K562 (cell line): ENCODE measurements at regions not wholly inside any gene's neighbourhood (a gene's known extent, or its start where the extent isn't known, plus 50 kb on each side); places are given as distances from the start of the nearest gene placed in this dataset.

Experiments
- ATAC-seq: fragments of 200-7000 bp; cut with Tn5 transposase; 3 replicates; pipeline ENCODE4 v1.9.1; 2020; ENCODE audit warnings: moderate library complexity
- BruUV-seq: library from RNA; stranded (reverse); fragments of 400-500 nt; replicated peaks from 2 replicates; lab custom pipeline; 2021; lab: Mats Ljungman, UMichigan
- CTCF ChIA-PET: fragments of 300-600 bp; formaldehyde crosslinking; extraction: SDS; loops from one replicate; lab custom pipeline; 2021; ENCODE audit warnings: low intra/inter-chr PET ratio; lab: Yijun Ruan, JAX
- POLR2A ChIA-PET: fragments of 300-600, 350-650 bp; sonication (Branson Sonifier 250); formaldehyde crosslinking; extraction: SDS; loops from one replicate; lab custom pipeline; 2021; ENCODE audit warnings: antibody characterized with exemption, inconsistent platforms; lab: Yijun Ruan, JAX
- DNase-seq, 4 experiments: peaks; one replicate each; pipeline versions ENCODE4 v3.0.0 to v3.0.0-alpha.2; 2011 to 2018; ENCODE audit warnings: low spot score in 3 of 4, mixed read lengths in 3 of 4; ENCODE audit errors: extremely low read depth in 1 of 4
- FAIRE-seq: peaks from 2 replicates; lab custom pipeline; 2011; peaks lifted over from hg19 to GRCh38; lab: Jason Lieb, UNC
- H2AFZ ChIP-seq: 2 replicates; pipeline ENCODE4 v1.6.0; 2011; ENCODE audit warnings: low read depth, low read length, control low read depth, inconsistent platforms
- H3K27ac ChIP-seq: fragments of 200-600 bp; 3 replicates; pipeline ENCODE4 v1.8.0; 2011; ENCODE audit warnings: low read depth, mild to moderate bottlenecking, control low read depth, inconsistent platforms, low read length, moderate library complexity, mixed read lengths; ENCODE audit errors: extremely low read depth
- H3K27me3 ChIP-seq, 2 experiments: fragments of 300-600 bp in 1 of 2; 2 replicates in 1 of 2; 3 replicates in 1 of 2; pipeline versions ENCODE4 v1.6.0 to v1.8.0; 2011; ENCODE audit warnings: inconsistent platforms in 2 of 2, low read length in 2 of 2, mild to moderate bottlenecking in 1 of 2, mixed read lengths in 1 of 2, moderate library complexity in 1 of 2; ENCODE audit not compliant: control insufficient read depth in 2 of 2, insufficient read depth in 2 of 2
- H3K36me3 ChIP-seq: fragments of 300-600 bp; 3 replicates; pipeline ENCODE4 v1.8.0; 2011; ENCODE audit warnings: mild to moderate bottlenecking, low read length, inconsistent platforms; ENCODE audit not compliant: control insufficient read depth, insufficient read depth
- H3K4me1 ChIP-seq, 2 experiments: fragments of 200-600 bp in 1 of 2; replicated peaks in 1 of 2; 2 replicates in 1 of 2; 3 replicates in 1 of 2; pipeline versions ENCODE4 v1.5.1 to v1.8.0; 2011; ENCODE audit warnings: inconsistent platforms in 2 of 2, low read length in 2 of 2, mild to moderate bottlenecking in 1 of 2, mixed read lengths in 1 of 2, moderate library complexity in 1 of 2; ENCODE audit not compliant: control insufficient read depth in 2 of 2, insufficient read depth in 2 of 2
- H3K4me2 ChIP-seq: 2 replicates; pipeline ENCODE4 v1.6.1; 2011; ENCODE audit warnings: low read length, control low read depth, inconsistent platforms, mixed read lengths; ENCODE audit not compliant: insufficient read depth
- H3K4me3 ChIP-seq: fragments of 200-600 bp; sonication (generic), shearing (Covaris generic); 2 replicates; pipeline ENCODE4 v1.5.1; 2016; ENCODE audit warnings: control low read depth, inconsistent platforms
- H3K79me2 ChIP-seq: fragments of 200-600 bp; 3 replicates; pipeline ENCODE4 v1.8.0; 2011; ENCODE audit warnings: low read length, inconsistent platforms; ENCODE audit not compliant: control insufficient read depth, insufficient read depth
- H3K9ac ChIP-seq, 2 experiments: 2 replicates each; pipeline versions ENCODE4 v1.6.0 to v1.6.1; 2011; ENCODE audit warnings: low read depth in 2 of 2, low read length in 2 of 2, control low read depth in 1 of 2, inconsistent platforms in 1 of 2, mild to moderate bottlenecking in 1 of 2, mixed read lengths in 1 of 2; ENCODE audit not compliant: insufficient read depth in 1 of 2
- H3K9me1 ChIP-seq: one replicate; pipeline ENCODE4 v1.6.0; 2011; ENCODE audit warnings: inconsistent platforms, mild to moderate bottlenecking, low read length, moderate library complexity; ENCODE audit not compliant: control insufficient read depth, insufficient read depth
- H3K9me3 ChIP-seq: replicated peaks from 2 replicates; pipeline ENCODE4 v1.5.1; 2011; ENCODE audit warnings: low read depth, low read length, inconsistent platforms; ENCODE audit not compliant: control insufficient read depth, insufficient read depth
- H4K20me1 ChIP-seq: replicated peaks from 2 replicates; pipeline ENCODE4 v1.6.1; 2011; ENCODE audit warnings: low read length, inconsistent platforms, mixed read lengths; ENCODE audit not compliant: control insufficient read depth, insufficient read depth
- CC2D1A ChIP-seq: fragments of 450-650 bp; IDR thresholded peaks from 2 replicates; pipeline ENCODE4 v1.6.1; 2017; ENCODE audit warnings: mild to moderate bottlenecking
- E2F3 ChIP-seq: fragments of 250-450 bp; sonication (Bioruptor Pico); IDR thresholded peaks from 2 replicates; pipeline ENCODE4 v1.4.0; 2020; ENCODE audit warnings: mild to moderate bottlenecking
- ETV1 ChIP-seq: fragments of 450-650 bp; conservative IDR thresholded peaks from 2 replicates; pipeline ENCODE4 v1.6.1; 2016; ENCODE audit warnings: missing genetic modification characterization, control low read depth, low read depth, missing compliant biosample characterization
- LCOR ChIP-seq: sonication (generic); formaldehyde crosslinking; IDR thresholded peaks from 2 replicates; pipeline ENCODE4 v1.8.0; 2022; ENCODE audit warnings: mild to moderate bottlenecking, missing genetic modification reagents
- MXI1 ChIP-seq: IDR thresholded peaks from 2 replicates; pipeline ENCODE4 v1.6.1; 2011; ENCODE audit warnings: low read depth, mild to moderate bottlenecking, improper control_type of control experiment, low read length
- NR0B1 ChIP-seq: fragments of 450-650 bp; IDR thresholded peaks from one replicate; pipeline ENCODE4 v1.6.1; 2018; ENCODE audit warnings: mild to moderate bottlenecking, moderate library complexity; ENCODE audit not compliant: partially characterized antibody
- SRSF3 ChIP-seq: fragments of 200-400 bp; formaldehyde crosslinking; IDR thresholded peaks from 2 replicates; pipeline ENCODE4 v1.6.1; 2016; ENCODE audit warnings: mild to moderate bottlenecking, low read length, moderate library complexity; ENCODE audit not compliant: insufficient read depth
- THAP7 ChIP-seq: fragments of 250-450 bp; sonication (Bioruptor Pico); IDR thresholded peaks from 2 replicates; pipeline ENCODE4 v1.5.0; 2021
- U2AF1 ChIP-seq: fragments of 200-400 bp; formaldehyde crosslinking; optimal IDR thresholded peaks from 2 replicates; pipeline ENCODE3; 2017; ENCODE audit warnings: mild to moderate bottlenecking, low read depth, low read length, moderate library complexity
- UBTF ChIP-seq, 2 experiments: IDR thresholded peaks; 2 replicates each; pipeline ENCODE4 v1.6.1; 2012; ENCODE audit warnings: improper control_type of control experiment in 2 of 2, low read depth in 2 of 2, low read length in 2 of 2, borderline replicate concordance in 1 of 2
- ZBED1 ChIP-seq: IDR thresholded peaks from 2 replicates; pipeline ENCODE4 v1.6.1; 2014
- ZC3H4 ChIP-seq: sonication (generic); formaldehyde crosslinking; IDR thresholded peaks from 2 replicates; pipeline ENCODE4 v1.9.0; 2021; ENCODE audit warnings: missing genetic modification reagents, borderline replicate concordance
- ZNF778 ChIP-seq: fragments of 450-650 bp; formaldehyde crosslinking; IDR thresholded peaks from 2 replicates; pipeline ENCODE4 v1.4.0; 2020; ENCODE audit warnings: mild to moderate bottlenecking, moderate library complexity
- WGBS: fragments of 100-300 bp; shearing (Covaris generic); methylation state at CpG from one replicate; pipeline ENCODE4 v1.1.6; 2016; ENCODE audit warnings: low coverage, mixed read lengths; ENCODE audit not compliant: insufficient coverage; ENCODE audit errors: missing lambda C conversion rate; 5-methylcytosine and 5-hydroxymethylcytosine counted together
- in situ Hi-C: fragments of 300-500 bp; cut with MboI; formaldehyde crosslinking; loops from 4 replicates; pipeline ENCODE4 v1.15.0; 2018; ENCODE audit warnings: inconsistent platforms, mixed read lengths
- intact Hi-C: fragments of 100-400 bp; cut with micrococcal nuclease; formaldehyde crosslinking; loops from 2 replicates; pipeline ENCODE4 v1.14.2; 2022

GRCh38 chr10:94146313-94146712 lies 152.6 kb downstream of the PLCE1 start:
- no peaks in the 10 kb centered on the region for H3K4me1 ChIP-seq
- DNase-seq = no peak
- no peak for FAIRE-seq
- intact Hi-C loops (no loop called here), in situ Hi-C loops (no loop called here)
- ATAC-seq = no peak
- no peaks in the 10 kb centered on the region for H3K27me3 ChIP-seq
- H3K4me3 ChIP-seq = no peak overlapping the region
- 2% methylated on average over 6 of the region's 8 CpGs for WGBS
- H3K9me3 ChIP-seq = no peaks in the 10 kb centered on the region
- CTCF ChIA-PET = no interaction called here
- H3K79me2 ChIP-seq = no peaks in the 10 kb centered on the region
- H3K27ac ChIP-seq = no peak overlapping the region
- H3K9ac ChIP-seq = no peak overlapping the region
- TF ChIP-seq ZNF778 = no peak
- TF ChIP-seq ETV1 = no peak
- TF ChIP-seq LCOR (CRISPR knock-in tag) = no peak
- TF ChIP-seq ZC3H4 (CRISPR knock-in tag) = no peak
- TF ChIP-seq E2F3 (CRISPR knock-in tag) = no peak
- TF ChIP-seq UBTF (IDR thresholded peaks at IDR 0.05; ENCODE audit: borderline replicate concordance in 1 of 2, low read depth in 2 of 2, low read length in 2 of 2) = no peak
- no peak for TF ChIP-seq CC2D1A
- TF ChIP-seq THAP7 = no peak
- TF ChIP-seq MXI1 = no peak
- TF ChIP-seq NR0B1 = no peak
- TF ChIP-seq ZBED1 = no peak
- no peak for TF ChIP-seq U2AF1
- no peak for TF ChIP-seq SRSF3
- POLR2A ChIA-PET = no interaction called here
- H3K4me2 ChIP-seq = no peak overlapping the region
- H2AFZ ChIP-seq = no peak overlapping the region
- H3K9me1 ChIP-seq = no peaks in the 10 kb centered on the region
- H3K36me3 ChIP-seq = no peaks in the 10 kb centered on the region
- no TSS peak for BruUV-seq
- no peaks in the 10 kb centered on the region for H4K20me1 ChIP-seq
